ENCODE measurements at regions not wholly inside any gene's neighbourhood (a gene's known extent, or its start where the extent isn't known, plus 50 kb on each side); places are given as distances from the start of the nearest gene placed in this dataset.

DNA sequence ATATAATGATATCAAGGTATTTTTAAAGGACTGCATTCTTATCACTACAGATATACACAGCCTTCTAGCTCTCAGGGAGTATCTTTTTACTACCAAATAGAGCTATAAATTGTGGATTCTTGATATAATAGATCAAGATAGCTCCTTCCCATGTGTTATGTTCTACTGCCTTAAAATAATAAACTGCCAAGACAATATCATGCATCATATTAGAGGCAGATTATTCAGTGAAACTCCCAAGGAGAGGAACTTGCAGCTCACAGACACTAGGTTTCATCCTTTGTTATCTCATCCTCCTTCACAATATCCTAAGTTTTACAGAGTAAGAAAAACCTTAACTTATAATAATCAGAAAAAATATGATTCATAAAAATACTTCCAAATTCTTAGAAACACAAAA is 802.8 kb downstream of the DIAPH3 start:
- DNase-seq (ENCODE audit: low spot score) (no peak), ATAC-seq (ENCODE audit: low FRiP score) (no peak)
- TF ChIP-seq, protein P1, sequence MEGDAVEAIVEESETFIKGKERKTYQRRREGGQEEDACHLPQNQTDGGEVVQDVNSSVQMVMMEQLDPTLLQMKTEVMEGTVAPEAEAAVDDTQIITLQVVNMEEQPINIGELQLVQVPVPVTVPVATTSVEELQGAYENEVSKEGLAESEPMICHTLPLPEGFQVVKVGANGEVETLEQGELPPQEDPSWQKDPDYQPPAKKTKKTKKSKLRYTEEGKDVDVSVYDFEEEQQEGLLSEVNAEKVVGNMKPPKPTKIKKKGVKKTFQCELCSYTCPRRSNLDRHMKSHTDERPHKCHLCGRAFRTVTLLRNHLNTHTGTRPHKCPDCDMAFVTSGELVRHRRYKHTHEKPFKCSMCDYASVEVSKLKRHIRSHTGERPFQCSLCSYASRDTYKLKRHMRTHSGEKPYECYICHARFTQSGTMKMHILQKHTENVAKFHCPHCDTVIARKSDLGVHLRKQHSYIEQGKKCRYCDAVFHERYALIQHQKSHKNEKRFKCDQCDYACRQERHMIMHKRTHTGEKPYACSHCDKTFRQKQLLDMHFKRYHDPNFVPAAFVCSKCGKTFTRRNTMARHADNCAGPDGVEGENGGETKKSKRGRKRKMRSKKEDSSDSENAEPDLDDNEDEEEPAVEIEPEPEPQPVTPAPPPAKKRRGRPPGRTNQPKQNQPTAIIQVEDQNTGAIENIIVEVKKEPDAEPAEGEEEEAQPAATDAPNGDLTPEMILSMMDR (IDR thresholded peaks at IDR 0.05) = no peak

- TF ChIP-seq, protein P1 (IDR thresholded peaks at IDR 0.05) = no peak
- ATAC-seq (ENCODE audit: low FRiP score) (no peak), DNase-seq (ENCODE audit: low spot score) (no peak)
Measured at GRCh38 chr13:59363313-59363712, 800.4 kb downstream of the DIAPH3 start.

DNA sequence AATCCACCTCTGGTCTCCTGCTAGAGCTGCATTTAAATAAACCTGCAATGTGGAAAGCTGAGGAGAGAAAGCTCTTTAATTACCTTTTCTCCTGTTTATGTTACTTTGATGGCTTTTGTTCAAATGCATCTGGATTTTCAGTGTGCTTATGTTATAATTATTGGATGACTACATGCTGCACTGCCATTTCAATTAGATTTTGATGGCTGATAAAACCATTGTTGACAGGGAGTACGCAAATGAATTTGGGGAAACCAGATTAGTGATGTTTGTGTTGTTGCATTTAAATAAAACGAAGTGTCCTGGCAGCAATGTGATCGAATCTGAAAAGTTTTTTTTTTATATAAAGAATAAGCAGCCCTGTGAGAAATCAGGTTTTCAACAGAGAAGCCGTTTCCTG is 799.8 kb downstream of the DIAPH3 start:
- TF ChIP-seq, protein P1 (IDR thresholded peaks at IDR 0.05) = no peak
- DNase-seq (ENCODE audit: low spot score) = no peak
- no peak for ATAC-seq (ENCODE audit: low FRiP score)

DNA sequence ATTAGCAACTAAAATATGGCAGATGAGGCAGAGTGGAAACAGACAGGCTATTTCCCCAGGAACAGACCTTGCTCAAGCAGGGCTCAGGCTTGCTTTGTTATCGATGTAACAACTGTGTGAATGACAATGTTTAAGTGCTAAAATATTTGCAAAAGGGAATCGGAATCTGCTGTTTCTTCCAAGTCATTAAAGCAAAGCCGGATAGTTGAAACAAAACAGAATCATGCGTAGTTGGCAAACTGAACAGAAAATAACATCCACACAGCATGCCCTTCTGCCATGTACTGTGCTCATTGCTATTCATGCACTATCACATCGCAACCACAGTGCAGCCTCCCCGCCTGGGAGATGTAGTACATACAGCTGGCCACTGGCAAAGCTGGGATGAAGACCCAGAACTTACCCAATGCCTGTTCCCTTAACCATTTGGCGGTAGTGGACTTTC is 799.1 kb downstream of the DIAPH3 start:
- no peak for ATAC-seq (ENCODE audit: low FRiP score)
- DNase-seq (ENCODE audit: low spot score) = no peak
- TF ChIP-seq, protein P1 (IDR thresholded peaks at IDR 0.05) = no peak

GRCh38 chr13:59367467-59367866 is 796.3 kb downstream of the DIAPH3 start:
- ATAC-seq (ENCODE audit: low FRiP score) (no peak), DNase-seq (ENCODE audit: low spot score) (no peak)
- TF ChIP-seq, protein P1 (IDR thresholded peaks at IDR 0.05) = no peak

- DNase-seq (ENCODE audit: low spot score) (no peak), ATAC-seq (ENCODE audit: low FRiP score) (no peak)
- TF ChIP-seq, protein P1 (IDR thresholded peaks at IDR 0.05) = no peak
Measured at GRCh38 chr13:59367904-59368303, 795.8 kb downstream of the DIAPH3 start.

DNA sequence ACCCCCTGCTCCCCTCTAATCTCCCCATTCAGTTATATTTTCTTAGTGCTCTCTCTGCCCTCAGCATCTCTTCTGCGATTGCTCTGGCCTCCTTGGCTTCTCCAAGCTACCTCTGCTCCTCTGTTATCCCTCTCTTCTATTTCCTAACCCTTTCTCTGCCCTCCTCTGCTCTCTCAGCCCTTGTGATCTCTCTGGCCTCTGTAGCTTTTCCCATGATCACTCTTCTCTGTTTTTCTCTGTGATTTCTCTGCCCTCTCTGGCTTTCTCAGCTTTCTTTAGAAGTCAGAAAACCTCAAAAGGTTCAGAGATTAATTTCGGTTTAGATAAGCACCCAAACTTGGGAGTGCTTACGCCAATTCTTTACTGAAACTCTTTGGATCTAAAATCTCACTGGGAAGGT is 795.0 kb downstream of the DIAPH3 start:
- peak; percentile 83 for ATAC-seq (ENCODE audit: low FRiP score)
- TF ChIP-seq, protein P1 (IDR thresholded peaks at IDR 0.05) = no peak
- DNase-seq (ENCODE audit: low spot score) = no peak
